HFFc6 (cell line): ENCODE measurements at regions not wholly inside any gene's neighbourhood (a gene's known extent, or its start where the extent isn't known, plus 50 kb on each side); places are given as distances from the start of the nearest gene placed in this dataset.

Source experiments
- DNase-seq: peaks from one replicate; pipeline ENCODE4 v3.0.0-alpha.2; 2018
- H3K27ac Mint-ChIP-seq: 2 replicates; pipeline ENCODE4 v1.8.0; 2020; ENCODE audit warnings: mild to moderate bottlenecking, mixed read lengths
- H3K27me3 Mint-ChIP-seq: 2 replicates; pipeline ENCODE4 v1.8.0; 2021; ENCODE audit warnings: mild to moderate bottlenecking, moderate library complexity, mixed read lengths; ENCODE audit not compliant: insufficient read depth
- H3K36me3 Mint-ChIP-seq: 2 replicates; pipeline ENCODE4 v1.8.0; 2021; ENCODE audit warnings: low read depth, mixed read lengths
- H3K4me1 Mint-ChIP-seq: 2 replicates; pipeline ENCODE4 v1.8.0; 2020; ENCODE audit warnings: low read depth, mixed read lengths
- H3K4me3 Mint-ChIP-seq: 2 replicates; pipeline ENCODE4 v1.8.0; 2020; ENCODE audit warnings: mild to moderate bottlenecking, moderate library complexity, mixed read lengths
- H3K9me3 Mint-ChIP-seq: 2 replicates; pipeline ENCODE4 v1.8.0; 2020; ENCODE audit warnings: mild to moderate bottlenecking, mixed read lengths
- TF ChIP-seq, protein P1 (sequence below): fragments of 200-600 bp; sonication (generic); IDR thresholded peaks from 2 replicates; pipeline ENCODE4 v1.5.0; 2021; ENCODE audit warnings: antibody characterized with exemption, mild to moderate bottlenecking

DNA sequence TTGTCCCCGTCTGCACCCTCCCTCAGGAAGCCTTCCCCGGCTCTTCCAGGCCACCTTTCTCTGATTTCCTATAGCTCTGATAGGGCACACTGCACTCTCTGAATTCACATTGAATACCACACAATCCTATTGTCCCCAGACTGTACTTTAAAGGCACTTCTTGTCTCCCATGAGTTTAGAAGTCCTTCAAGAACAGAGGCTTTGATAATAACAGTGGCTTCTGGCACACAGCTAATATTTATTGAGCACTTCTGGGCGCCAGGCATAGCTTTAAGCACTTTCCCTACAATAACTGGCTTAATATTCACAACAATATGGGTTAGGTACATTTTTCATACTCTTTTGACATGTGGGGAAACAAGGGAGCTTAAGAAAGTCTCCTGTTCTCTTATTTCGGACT is 169.7 kb upstream of the IRX6 start:
- no peak overlapping the region for H3K4me3 Mint-ChIP-seq
- H3K27me3 Mint-ChIP-seq = peaks cover 6% of the 10 kb centered on the region
- H3K36me3 Mint-ChIP-seq = no peaks in the 10 kb centered on the region
- DNase-seq = no peak
- H3K27ac Mint-ChIP-seq = no peak overlapping the region
- TF ChIP-seq, protein P1, sequence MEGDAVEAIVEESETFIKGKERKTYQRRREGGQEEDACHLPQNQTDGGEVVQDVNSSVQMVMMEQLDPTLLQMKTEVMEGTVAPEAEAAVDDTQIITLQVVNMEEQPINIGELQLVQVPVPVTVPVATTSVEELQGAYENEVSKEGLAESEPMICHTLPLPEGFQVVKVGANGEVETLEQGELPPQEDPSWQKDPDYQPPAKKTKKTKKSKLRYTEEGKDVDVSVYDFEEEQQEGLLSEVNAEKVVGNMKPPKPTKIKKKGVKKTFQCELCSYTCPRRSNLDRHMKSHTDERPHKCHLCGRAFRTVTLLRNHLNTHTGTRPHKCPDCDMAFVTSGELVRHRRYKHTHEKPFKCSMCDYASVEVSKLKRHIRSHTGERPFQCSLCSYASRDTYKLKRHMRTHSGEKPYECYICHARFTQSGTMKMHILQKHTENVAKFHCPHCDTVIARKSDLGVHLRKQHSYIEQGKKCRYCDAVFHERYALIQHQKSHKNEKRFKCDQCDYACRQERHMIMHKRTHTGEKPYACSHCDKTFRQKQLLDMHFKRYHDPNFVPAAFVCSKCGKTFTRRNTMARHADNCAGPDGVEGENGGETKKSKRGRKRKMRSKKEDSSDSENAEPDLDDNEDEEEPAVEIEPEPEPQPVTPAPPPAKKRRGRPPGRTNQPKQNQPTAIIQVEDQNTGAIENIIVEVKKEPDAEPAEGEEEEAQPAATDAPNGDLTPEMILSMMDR = no peak
- no peaks in the 10 kb centered on the region for H3K4me1 Mint-ChIP-seq
- H3K9me3 Mint-ChIP-seq = peaks cover 48% of the 10 kb centered on the region

DNA sequence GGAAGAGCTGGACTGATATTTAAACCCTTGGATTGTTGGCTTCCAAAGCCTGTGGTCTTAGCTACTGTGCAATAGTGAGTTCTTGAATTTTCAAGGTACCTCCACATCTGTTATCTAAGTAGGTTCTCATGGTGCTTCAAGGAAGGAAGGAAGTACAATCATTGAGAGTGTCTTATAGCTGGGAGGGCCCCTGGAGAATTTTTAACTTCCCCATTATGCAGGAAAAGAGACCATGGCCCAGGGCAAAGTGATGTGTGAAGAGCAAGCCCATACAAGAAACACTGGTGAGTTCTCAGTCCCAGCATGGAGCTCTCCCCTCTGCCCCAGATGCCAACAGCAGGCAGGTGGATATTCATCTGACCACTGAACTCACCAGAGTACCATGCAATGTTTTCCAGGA is 169.0 kb upstream of the IRX6 start:
- Mint-ChIP-seq H3K4me3 (no peak overlapping the region), H3K27me3 (peaks cover 6% of the 10 kb centered on the region), H3K36me3 (no peaks in the 10 kb centered on the region), H3K9me3 (peaks cover 52% of the 10 kb centered on the region), H3K4me1 (no peaks in the 10 kb centered on the region), H3K27ac (no peak overlapping the region)
- DNase-seq = no peak
- TF ChIP-seq, protein P1 = no peak

DNA sequence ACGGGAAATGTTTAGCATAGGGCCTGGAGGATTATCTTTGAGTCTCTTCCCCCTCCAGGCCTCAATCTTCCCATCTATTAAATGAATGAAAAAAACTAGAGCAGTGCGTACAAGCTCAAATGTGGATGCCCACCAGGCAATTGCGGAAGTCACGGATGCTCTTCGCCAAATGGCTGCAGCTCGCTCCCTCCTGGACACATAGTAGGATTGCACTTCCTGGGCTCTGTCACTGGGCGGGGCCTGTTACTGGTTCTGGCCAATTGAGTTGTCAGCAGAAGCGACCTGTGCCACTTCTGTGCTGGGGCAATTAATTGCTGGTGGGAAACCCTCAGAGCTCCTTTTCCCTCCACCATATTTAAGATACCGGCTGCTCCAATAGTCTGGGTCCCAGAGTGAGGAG is 168.2 kb upstream of the IRX6 start:
- TF ChIP-seq, protein P1 = no peak
- no peak overlapping the region for H3K4me3 Mint-ChIP-seq
- peaks cover 6% of the 10 kb centered on the region for H3K27me3 Mint-ChIP-seq
- H3K36me3 Mint-ChIP-seq = no peaks in the 10 kb centered on the region
- H3K9me3 Mint-ChIP-seq = peaks cover 52% of the 10 kb centered on the region
- no peak for DNase-seq
- no peaks in the 10 kb centered on the region for H3K4me1 Mint-ChIP-seq
- H3K27ac Mint-ChIP-seq = no peak overlapping the region

DNA sequence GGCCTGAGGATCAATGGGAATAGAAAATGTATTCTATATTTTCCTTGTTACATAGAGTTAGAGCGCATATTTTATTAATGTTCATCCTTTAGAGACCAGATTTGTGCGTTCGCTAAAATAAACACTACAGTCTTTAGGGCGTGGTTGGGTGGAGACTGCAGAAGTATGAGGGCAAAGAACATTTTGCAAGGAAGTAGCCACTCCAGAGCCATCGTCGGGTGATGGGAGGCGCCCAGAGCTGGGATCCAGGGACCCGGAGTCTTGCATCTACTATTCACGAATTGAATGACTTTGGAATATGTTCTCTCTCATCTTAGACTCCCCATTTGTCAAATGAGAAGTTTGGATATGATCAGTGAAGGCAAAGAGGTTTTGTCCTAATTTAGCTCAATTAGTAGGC is 154.2 kb upstream of the IRX6 start:
- Mint-ChIP-seq H3K27me3 (no peaks in the 10 kb centered on the region), H3K4me3 (no peak overlapping the region), H3K9me3 (peaks cover 27% of the 10 kb centered on the region), H3K27ac (no peak overlapping the region), H3K36me3 (no peaks in the 10 kb centered on the region), H3K4me1 (no peaks in the 10 kb centered on the region)
- no peak for DNase-seq
- TF ChIP-seq, protein P1 = no peak

DNA sequence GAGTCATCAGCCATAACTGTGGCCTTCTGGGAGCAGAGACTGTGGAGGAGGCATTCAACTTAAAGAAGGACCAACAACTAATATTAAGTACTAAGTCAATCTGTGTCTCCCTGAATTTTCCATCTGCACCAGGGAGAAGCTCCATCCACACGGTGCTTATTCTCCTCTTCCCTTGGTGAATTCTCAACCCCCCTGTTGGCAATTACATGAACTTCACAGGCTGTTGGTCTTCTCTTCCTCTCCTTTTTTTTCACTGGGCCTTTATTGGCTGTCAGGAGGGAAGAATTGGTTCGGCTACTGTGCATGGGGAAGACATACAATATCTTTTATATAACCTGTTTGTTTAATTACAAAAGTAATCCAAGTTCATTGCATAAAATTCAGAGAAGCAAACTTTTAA is 152.8 kb upstream of the IRX6 start:
- H3K27me3 Mint-ChIP-seq = no peaks in the 10 kb centered on the region
- H3K36me3 Mint-ChIP-seq = no peaks in the 10 kb centered on the region
- no peak overlapping the region for H3K27ac Mint-ChIP-seq
- H3K9me3 Mint-ChIP-seq = peaks cover 18% of the 10 kb centered on the region
- no peak overlapping the region for H3K4me3 Mint-ChIP-seq
- no peak for DNase-seq
- no peaks in the 10 kb centered on the region for H3K4me1 Mint-ChIP-seq
- TF ChIP-seq, protein P1 = no peak

DNA sequence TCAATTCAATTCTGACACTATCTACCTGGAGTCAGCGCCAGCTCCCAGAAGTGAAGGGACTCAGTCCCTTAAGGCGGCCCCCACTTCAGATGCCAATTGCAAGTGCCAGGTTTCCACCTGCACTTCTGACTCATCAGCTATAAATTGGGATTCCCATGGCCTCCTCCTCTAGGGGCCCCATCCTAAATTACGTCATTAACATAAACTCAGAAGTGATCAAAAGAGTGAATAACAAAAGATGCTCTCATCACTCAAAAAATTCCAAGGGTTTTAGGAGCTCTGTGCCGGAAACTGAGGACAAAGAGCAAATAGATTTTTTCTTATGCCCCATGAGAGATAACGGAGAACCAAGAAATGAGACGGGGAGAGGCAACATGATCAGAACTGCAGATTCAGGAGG is 148.6 kb upstream of the IRX6 start:
- Mint-ChIP-seq H3K36me3 (no peaks in the 10 kb centered on the region), H3K9me3 (peaks cover 37% of the 10 kb centered on the region), H3K27ac (no peak overlapping the region), H3K4me1 (no peaks in the 10 kb centered on the region), H3K4me3 (no peak overlapping the region), H3K27me3 (no peaks in the 10 kb centered on the region; the same call in 1 of the 2 replicates)
- DNase-seq = no peak
- TF ChIP-seq, protein P1 = no peak
